Left renal pelvis (tissue), 4 donors: ENCODE measurements at regions not wholly inside any gene's neighbourhood (a gene's known extent, or its start where the extent isn't known, plus 50 kb on each side); places are given as distances from the start of the nearest gene placed in this dataset.

Experiments used
- DNase-seq, 4 donors: peaks; one replicate each; pipeline ENCODE4 v3.0.0-alpha.2; 2013; ENCODE audit warnings: low read depth in 4 of 4, low spot score in 3 of 4

- DNase-seq: no peak
Observed at GRCh38 chr3:190252080-190252479, 70.2 kb downstream of the CLDN1 start.

- no peak for DNase-seq
Observed at GRCh38 chr3:190249414-190249813, 72.8 kb downstream of the CLDN1 start.

GRCh38 chr3:190242147-190242546 is 80.1 kb downstream of the CLDN1 start:
- DNase-seq: no peak

- no peak for DNase-seq
Observed at GRCh38 chr3:190239325-190239724, 82.9 kb downstream of the CLDN1 start.

- no peak for DNase-seq
Observed at GRCh38 chr3:190238871-190239270, 83.4 kb downstream of the CLDN1 start.

GRCh38 chr3:190234621-190235020 is 87.6 kb downstream of the CLDN1 start:
- no peak for DNase-seq

- no peak for DNase-seq
Observed at GRCh38 chr3:190229632-190230424, 92.4 kb downstream of the CLDN1 start.

- no peak for DNase-seq
Observed at GRCh38 chr3:190227064-190227463, 95.2 kb downstream of the CLDN1 start.

GRCh38 chr3:190224863-190225692 is 97.2 kb downstream of the CLDN1 start:
- peak in 1 of 4 donors; percentile 14 for DNase-seq

- no peak for DNase-seq
Observed at GRCh38 chr3:190224456-190224855, 97.8 kb downstream of the CLDN1 start.

GRCh38 chr3:190222916-190223315 is 99.3 kb downstream of the CLDN1 start:
- DNase-seq: no peak

- DNase-seq: no peak
Observed at GRCh38 chr3:190222360-190222759, 99.9 kb downstream of the CLDN1 start.

GRCh38 chr3:190220362-190220761 is 99.7 kb upstream of the P3H2 start:
- no peak for DNase-seq

- DNase-seq: no peak
Observed at GRCh38 chr3:190217081-190217480, 96.4 kb upstream of the P3H2 start.

- DNase-seq: no peak
Observed at GRCh38 chr3:190213727-190214126, 93.0 kb upstream of the P3H2 start.

GRCh38 chr3:190210608-190211007 is 89.9 kb upstream of the P3H2 start:
- no peak for DNase-seq

- DNase-seq: no peak
Observed at GRCh38 chr3:190209533-190209932, 88.8 kb upstream of the P3H2 start.

GRCh38 chr3:190208196-190208595 is 87.5 kb upstream of the P3H2 start:
- no peak for DNase-seq

GRCh38 chr3:190205739-190206138 is 85.0 kb upstream of the P3H2 start:
- DNase-seq: no peak

GRCh38 chr3:190204200-190204599 is 83.5 kb upstream of the P3H2 start:
- DNase-seq: no peak

GRCh38 chr3:190197346-190197763 is 76.7 kb upstream of the P3H2 start:
- peak in 3 of 4 donors; percentile 17 to 36 (median 22) for DNase-seq

GRCh38 chr3:190194506-190194905 is 73.8 kb upstream of the P3H2 start:
- no peak for DNase-seq
